BE2C (cell line): ENCODE measurements at regions not wholly inside any gene's neighbourhood (a gene's known extent, or its start where the extent isn't known, plus 50 kb on each side); places are given as distances from the start of the nearest gene placed in this dataset.

Experiments used
- DNase-seq: peaks from one replicate; pipeline ENCODE4 v3.0.0-alpha.2; 2020
- H3K27me3 ChIP-seq: fragments of 250-450 bp; sonication (Bioruptor Pico); 2 replicates; pipeline ENCODE4 v1.5.1; 2020; ENCODE audit warnings: mild to moderate bottlenecking
- H3K36me3 ChIP-seq: fragments of 250-450 bp; sonication (Bioruptor Pico); 2 replicates; pipeline ENCODE4 v1.5.1; 2020; ENCODE audit warnings: mild to moderate bottlenecking
- H3K4me1 ChIP-seq: fragments of 250-450 bp; sonication (Bioruptor Pico); 2 replicates; pipeline ENCODE4 v1.5.1; 2020
- H3K4me3 ChIP-seq: 2 replicates; pipeline ENCODE4 v1.5.1; 2011; ENCODE audit warnings: low read depth, low read length
- H3K9me3 ChIP-seq: fragments of 250-450 bp; sonication (Bioruptor Pico); 2 replicates; pipeline ENCODE4 v1.5.1; 2020
- CTCF ChIP-seq: IDR thresholded peaks from 2 replicates; pipeline ENCODE4 v1.5.1; 2012; ENCODE audit warnings: mild to moderate bottlenecking, low read depth, low read length

DNA sequence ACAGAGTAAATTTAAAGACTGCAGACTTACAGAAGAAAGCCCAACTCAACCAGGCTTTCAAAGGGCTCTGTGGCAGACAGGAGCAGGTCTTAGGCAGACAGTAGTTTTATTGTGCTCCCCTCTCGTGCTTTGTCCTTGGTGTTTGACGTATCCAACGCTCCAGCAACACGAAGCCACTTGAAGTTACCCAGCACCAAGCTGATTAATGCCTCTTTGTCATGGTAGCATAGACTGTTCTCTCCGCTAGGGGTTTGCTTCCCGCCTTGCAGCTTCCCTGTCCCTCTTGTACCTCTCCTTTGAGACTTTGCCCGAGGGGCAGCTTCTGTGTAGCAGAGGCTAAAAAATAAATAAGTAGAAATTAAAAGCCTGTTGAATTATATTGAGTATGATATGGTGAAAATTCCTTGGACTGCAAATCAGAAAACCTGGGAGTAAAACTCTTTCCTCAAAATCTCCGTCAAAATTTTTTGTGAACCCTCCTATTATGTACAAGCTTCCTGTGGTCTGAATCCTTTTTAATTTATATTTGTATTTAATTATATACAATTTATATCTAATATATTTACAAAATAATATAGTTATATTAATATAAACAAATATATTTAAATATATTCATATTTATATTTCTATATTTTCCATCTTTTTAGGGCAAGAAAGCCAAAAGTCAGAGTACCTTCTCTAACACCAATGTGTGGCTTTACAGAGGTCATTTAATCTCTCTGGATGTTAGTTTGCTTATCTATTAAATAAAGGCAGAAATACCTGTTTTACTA is 405.4 kb downstream of the DMAC1 start:
- TF ChIP-seq CTCF = no peak
- H3K4me3 ChIP-seq = no peak overlapping the region
- H3K9me3 ChIP-seq = no peaks in the 10 kb centered on the region
- no peaks in the 10 kb centered on the region for H3K4me1 ChIP-seq
- no peaks in the 10 kb centered on the region; the same call in none of the 2 replicates for H3K27me3 ChIP-seq
- no peak for DNase-seq
- no peaks in the 10 kb centered on the region for H3K36me3 ChIP-seq

DNA sequence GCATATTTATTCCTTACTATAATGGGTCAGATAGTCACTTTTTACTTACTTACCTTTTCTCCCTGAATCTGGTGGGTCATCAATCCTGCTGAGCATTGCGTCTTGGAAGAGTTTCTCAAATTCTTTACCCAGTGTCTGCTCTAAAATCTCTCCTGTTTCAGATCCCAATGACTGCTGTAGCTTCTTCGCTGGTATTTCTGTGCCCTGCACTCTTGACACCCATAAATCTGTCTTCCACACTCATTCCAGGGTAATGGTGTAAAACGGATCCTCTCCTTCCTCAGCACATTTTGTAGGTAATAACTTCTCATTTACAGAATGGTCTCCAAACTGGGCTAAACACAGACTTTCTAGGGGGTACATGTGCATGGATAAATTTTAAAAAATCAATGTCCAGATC is 407.4 kb downstream of the DMAC1 start:
- Histone ChIP-seq H3K27me3 (no peaks in the 10 kb centered on the region; the same call in none of the 2 replicates), H3K36me3 (no peaks in the 10 kb centered on the region)
- no peak for DNase-seq

GRCh38 chr9:7388755-7389154 is 410.8 kb downstream of the DMAC1 start:
- TF ChIP-seq CTCF = no peak
- no peaks in the 10 kb centered on the region for H3K4me1 ChIP-seq
- H3K27me3 ChIP-seq = peaks cover 3% of the 10 kb centered on the region
- DNase-seq = no peak
- no peaks in the 10 kb centered on the region for H3K9me3 ChIP-seq
- H3K4me3 ChIP-seq = no peak overlapping the region
- H3K36me3 ChIP-seq = no peaks in the 10 kb centered on the region

More for the DNA sequence above, 407.4 kb downstream of the DMAC1 start:
- H3K4me3 ChIP-seq = no peak overlapping the region
- no peak for TF ChIP-seq CTCF
- H3K4me1 ChIP-seq = no peaks in the 10 kb centered on the region
- H3K9me3 ChIP-seq = no peaks in the 10 kb centered on the region

DNA sequence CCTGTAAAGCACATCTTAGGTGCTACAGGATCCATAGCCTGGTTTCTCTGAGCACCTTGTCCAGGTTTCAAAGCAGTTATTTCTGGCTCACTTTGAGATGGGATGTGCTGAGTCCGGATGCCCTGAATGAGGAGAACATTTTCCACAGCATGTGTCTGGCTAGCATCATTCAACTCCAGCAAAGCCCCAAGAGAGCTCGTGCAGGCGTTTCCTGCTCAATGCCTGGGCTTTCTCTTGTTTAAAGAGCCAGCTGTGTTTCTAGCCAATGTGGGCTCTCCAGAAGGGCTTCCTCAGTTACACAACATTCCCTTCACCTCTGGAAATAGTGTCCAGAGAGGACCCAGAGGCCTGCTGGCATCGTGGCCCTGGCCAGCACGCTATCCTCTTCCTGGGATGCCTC is 411.7 kb downstream of the DMAC1 start:
- H3K27me3 ChIP-seq = peaks cover 3% of the 10 kb centered on the region
- TF ChIP-seq CTCF = no peak
- H3K9me3 ChIP-seq = no peaks in the 10 kb centered on the region
- no peaks in the 10 kb centered on the region for H3K36me3 ChIP-seq
- H3K4me1 ChIP-seq = no peaks in the 10 kb centered on the region
- no peak for DNase-seq
- H3K4me3 ChIP-seq = no peak overlapping the region

DNA sequence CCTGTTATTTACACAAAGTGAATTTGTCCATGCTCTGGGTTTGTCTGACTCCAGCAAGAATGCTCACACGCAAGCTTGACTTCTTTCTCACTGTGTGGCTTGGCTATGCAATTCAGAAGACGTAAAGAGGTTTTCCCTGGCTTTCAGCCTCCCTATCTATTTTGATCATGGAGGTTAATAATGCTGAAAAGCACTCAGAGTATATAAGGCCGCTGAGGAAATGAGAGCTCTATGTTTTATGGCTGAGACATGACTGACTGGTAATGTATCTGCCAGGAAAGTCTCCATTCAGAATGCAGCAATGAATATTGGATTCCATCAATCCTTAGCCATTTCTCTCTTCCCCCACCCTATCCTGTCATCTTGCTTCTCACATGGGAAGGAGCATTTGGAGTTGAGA is 417.3 kb downstream of the DMAC1 start:
- TF ChIP-seq CTCF = no peak
- Histone ChIP-seq H3K4me3 (no peak overlapping the region), H3K9me3 (no peaks in the 10 kb centered on the region), H3K27me3 (peaks cover 3% of the 10 kb centered on the region), H3K4me1 (no peaks in the 10 kb centered on the region), H3K36me3 (no peaks in the 10 kb centered on the region)
- DNase-seq = no peak

DNA sequence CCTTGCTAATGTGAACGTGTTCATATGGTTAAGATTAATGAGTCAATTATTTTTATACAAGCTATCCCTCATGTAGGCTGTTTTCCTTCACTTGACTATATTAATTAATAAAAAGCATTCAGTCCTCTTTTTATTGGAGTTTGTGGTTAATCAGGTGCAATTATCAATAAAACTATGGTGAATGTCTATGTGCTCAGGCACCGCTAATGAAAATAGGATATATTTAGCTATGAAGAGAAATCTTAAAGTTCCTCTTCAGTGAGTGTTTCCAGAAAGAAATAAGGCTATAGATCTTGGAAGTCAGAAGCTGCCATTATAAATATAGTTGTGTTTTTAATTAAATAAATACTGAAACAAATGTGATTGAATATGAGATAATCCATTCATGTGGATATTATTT is 422.1 kb downstream of the DMAC1 start:
- no peaks in the 10 kb centered on the region for H3K36me3 ChIP-seq
- no peak for DNase-seq
- no peaks in the 10 kb centered on the region for H3K9me3 ChIP-seq
- no peak for TF ChIP-seq CTCF
- no peaks in the 10 kb centered on the region for H3K4me1 ChIP-seq
- H3K4me3 ChIP-seq = no peak overlapping the region
- no peaks in the 10 kb centered on the region for H3K27me3 ChIP-seq
